ENCODE measurements at regions not wholly inside any gene's neighbourhood (a gene's known extent, or its start where the extent isn't known, plus 50 kb on each side); places are given as distances from the start of the nearest gene placed in this dataset.
"Not testable (repeated sequence)": the region's sequence is repeated elsewhere in the genome, so short reads cannot be mapped to it uniquely, and the experiment has no call there.

DNA sequence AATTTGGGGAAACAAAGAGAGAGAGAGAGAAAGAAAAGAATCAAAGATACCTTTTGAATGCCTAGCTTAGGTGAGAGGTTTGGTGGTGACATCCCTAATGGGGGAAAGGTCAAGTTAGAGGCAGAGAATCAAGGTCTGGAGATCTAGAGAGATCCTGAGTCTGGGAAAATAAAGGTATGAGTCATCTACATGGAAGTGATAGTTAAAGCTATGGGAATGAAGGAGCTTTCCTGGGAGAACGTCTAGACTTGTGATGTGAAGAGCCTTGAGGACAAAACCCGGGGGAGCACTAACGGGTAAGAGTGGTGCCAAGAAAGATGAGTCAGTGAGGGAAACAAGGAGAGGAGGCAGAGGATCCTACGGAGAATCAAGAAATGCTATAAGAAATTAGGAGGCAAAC lies 110.8 kb upstream of the RUNX1 start:
- CTCF ChIA-PET = no interaction called here
- Histone ChIP-seq H3K36me3 (ENCODE audit: control insufficient read depth in 2 of 2, extremely low read depth in 1 of 2, insufficient read depth in 1 of 2, low read length in 1 of 2) (no peaks in the 10 kb centered on the region), H3K27me3 (replicated peaks in 1 of 2; ENCODE audit: control insufficient read depth in 2 of 2, extremely low read depth in 1 of 2, insufficient read depth in 2 of 2, low read length in 1 of 2) (no peaks in the 10 kb centered on the region), H3K4me1 (ENCODE audit: control insufficient read depth in 1 of 2, extremely low read depth in 1 of 2, insufficient read depth in 2 of 2, low read length in 2 of 2) (no peaks in the 10 kb centered on the region), H3K4me3 (ENCODE audit: control insufficient read depth in 1 of 2, extremely low read depth in 1 of 2, low read length in 1 of 2) (no peak overlapping the region), H3K27ac (ENCODE audit: low read length) (no peak overlapping the region), H3K9me3 (peaks cover 2% of the 10 kb centered on the region)
- peaks cover 8 to 14% (median 14%) of the 10 kb centered on the region in 3 donors for H3K9me3 Mint-ChIP-seq
- H3K4me3 Mint-ChIP-seq = no peak overlapping the region
- POLR2A ChIA-PET = no interaction called here
- WGBS (ENCODE audit: insufficient coverage) = 87% methylated on average over 4 of the region's 4 CpGs
- H3K4me1 Mint-ChIP-seq = no peaks in the 10 kb centered on the region
- H3K27me3 Mint-ChIP-seq = no peaks in the 10 kb centered on the region
- ATAC-seq (replicated peaks in 1 of 4) (no peak), DNase-seq (no peak)
- no peak overlapping the region for H3K27ac Mint-ChIP-seq
- no peaks in the 10 kb centered on the region for H3K36me3 Mint-ChIP-seq

GRCh38 chr21:35157374-35157773 lies 108.3 kb upstream of the RUNX1 start:
- no CpG with 5 or more reads among the region's 1 CpG for WGBS (ENCODE audit: insufficient coverage)
- POLR2A ChIA-PET; H3K27me3 Mint-ChIP-seq; H3K27ac ChIP-seq (ENCODE audit: low read length); DNase-seq; H3K4me1 Mint-ChIP-seq; H3K27ac Mint-ChIP-seq; H3K4me3 ChIP-seq (ENCODE audit: control insufficient read depth in 1 of 2, extremely low read depth in 1 of 2, low read length in 1 of 2); H3K9me3 ChIP-seq; H3K36me3 Mint-ChIP-seq; CTCF ChIA-PET; H3K4me3 Mint-ChIP-seq; H3K4me1 ChIP-seq (ENCODE audit: control insufficient read depth in 1 of 2, extremely low read depth in 1 of 2, insufficient read depth in 2 of 2, low read length in 2 of 2); H3K36me3 ChIP-seq (ENCODE audit: control insufficient read depth in 2 of 2, extremely low read depth in 1 of 2, insufficient read depth in 1 of 2, low read length in 1 of 2); H3K27me3 ChIP-seq (replicated peaks in 1 of 2; ENCODE audit: control insufficient read depth in 2 of 2, extremely low read depth in 1 of 2, insufficient read depth in 2 of 2, low read length in 1 of 2); ATAC-seq (replicated peaks in 1 of 4): not testable (repeated sequence)
- H3K9me3 Mint-ChIP-seq = peaks cover 8 to 14% (median 8%) of the 10 kb centered on the region in 3 donors

DNA sequence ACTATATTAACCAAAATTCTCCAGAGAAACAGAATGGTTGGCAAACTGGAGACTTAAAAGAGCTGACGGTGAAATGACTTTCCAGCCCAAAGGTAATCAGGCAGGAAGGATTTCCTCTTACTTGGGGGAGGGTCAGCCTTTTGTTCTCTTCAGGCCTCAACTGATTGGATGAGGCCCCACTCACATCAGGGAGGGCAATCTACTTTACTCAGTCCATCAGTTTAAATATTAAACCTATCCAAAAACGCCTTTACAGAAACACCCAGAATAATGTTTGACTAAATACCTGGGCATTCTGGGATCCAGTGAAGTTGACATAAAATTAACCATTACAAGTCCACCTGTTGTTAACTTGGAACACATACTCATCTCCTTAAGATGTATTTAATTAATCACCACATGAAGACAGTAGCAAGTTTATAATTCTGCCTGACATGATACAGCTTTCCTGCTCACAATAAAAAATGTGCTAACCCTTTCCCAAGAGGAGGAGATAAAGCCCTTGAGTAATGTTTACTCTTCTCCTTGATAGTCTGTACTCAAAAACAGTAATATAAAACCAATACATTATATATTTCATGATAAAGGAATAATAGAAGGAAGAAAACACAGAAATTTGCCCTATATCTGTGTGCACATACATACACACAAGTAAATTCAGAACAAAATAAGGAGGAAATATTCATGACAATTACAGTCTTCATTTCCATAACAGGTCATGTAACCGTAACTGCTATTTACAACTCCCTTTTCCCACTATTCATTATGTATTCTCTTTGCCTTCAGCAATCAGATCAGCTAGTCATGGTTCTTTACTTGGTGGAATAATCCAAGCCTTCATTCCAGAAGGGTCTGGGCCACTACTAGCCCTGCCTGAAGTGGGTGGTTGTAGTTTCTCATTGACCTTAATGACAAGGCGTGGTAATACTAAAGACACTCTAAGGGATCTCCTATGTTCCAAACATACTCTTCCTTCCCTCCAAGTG lies 107.5 kb upstream of the RUNX1 start:
- Mint-ChIP-seq H3K27me3 (no peaks in the 10 kb centered on the region), H3K9me3 (peaks cover 8 to 14% (median 8%) of the 10 kb centered on the region in 3 donors), H3K4me1 (no peaks in the 10 kb centered on the region), H3K4me3 (no peak overlapping the region), H3K36me3 (no peaks in the 10 kb centered on the region), H3K27ac (no peak overlapping the region)
- H3K4me3 ChIP-seq (ENCODE audit: control insufficient read depth in 1 of 2, extremely low read depth in 1 of 2, low read length in 1 of 2) = no peak overlapping the region
- DNase-seq (no peak), ATAC-seq (replicated peaks in 1 of 4) (no peak)
- WGBS (ENCODE audit: insufficient coverage) = no CpG with 5 or more reads among the region's 4 CpGs
- H3K4me1 ChIP-seq (ENCODE audit: control insufficient read depth in 1 of 2, extremely low read depth in 1 of 2, insufficient read depth in 2 of 2, low read length in 2 of 2) = no peaks in the 10 kb centered on the region
- no peaks in the 10 kb centered on the region for H3K27me3 ChIP-seq (replicated peaks in 1 of 2; ENCODE audit: control insufficient read depth in 2 of 2, extremely low read depth in 1 of 2, insufficient read depth in 2 of 2, low read length in 1 of 2)
- H3K27ac ChIP-seq (ENCODE audit: low read length) = no peak overlapping the region
- H3K36me3 ChIP-seq (ENCODE audit: control insufficient read depth in 2 of 2, extremely low read depth in 1 of 2, insufficient read depth in 1 of 2, low read length in 1 of 2) = no peaks in the 10 kb centered on the region
- ChIA-PET CTCF (no interaction called here), POLR2A (interaction anchor here in 1 of 2 donors (0.6 kb wide), 1 partner anchor 28 kb away, joined by 5 read pairs; no protein-coding TSS in a partner anchor)
- peaks cover 2% of the 10 kb centered on the region for H3K9me3 ChIP-seq

DNA sequence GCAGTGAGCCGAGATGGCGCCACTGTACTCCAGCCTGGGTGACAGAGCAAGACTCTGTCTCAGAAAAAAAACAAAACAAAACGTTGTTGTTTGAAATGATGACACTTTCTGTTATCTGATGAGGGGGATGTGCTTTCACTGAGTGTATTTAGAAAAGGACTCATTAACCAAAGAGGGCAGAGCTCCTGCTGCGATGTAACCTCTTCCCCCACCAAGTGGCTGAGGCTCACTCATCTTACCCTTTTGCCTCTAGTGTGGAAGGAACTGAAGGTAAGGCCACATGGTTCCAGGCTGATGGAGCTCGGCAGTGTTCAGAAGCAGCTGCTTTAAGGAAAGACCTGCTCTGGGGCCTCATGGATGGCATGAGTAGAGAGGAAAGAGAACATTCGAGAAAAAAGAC lies 105.7 kb upstream of the RUNX1 start:
- Mint-ChIP-seq H3K4me3 (no peak overlapping the region), H3K27ac (no peak overlapping the region), H3K9me3 (peaks cover 8 to 18% (median 11%) of the 10 kb centered on the region in 3 donors), H3K36me3 (peaks cover 3% of the 10 kb centered on the region), H3K4me1 (no peaks in the 10 kb centered on the region), H3K27me3 (peaks cover 0 to 2% of the 10 kb centered on the region in 2 donors)
- DNase-seq = no peak
- CTCF ChIA-PET = no interaction called here
- Histone ChIP-seq H3K9me3 (peaks cover 2% of the 10 kb centered on the region), H3K4me3 (ENCODE audit: control insufficient read depth in 1 of 2, extremely low read depth in 1 of 2, low read length in 1 of 2) (no peak overlapping the region), H3K27ac (ENCODE audit: low read length) (no peak overlapping the region), H3K27me3 (replicated peaks in 1 of 2; ENCODE audit: control insufficient read depth in 2 of 2, extremely low read depth in 1 of 2, insufficient read depth in 2 of 2, low read length in 1 of 2) (no peaks in the 10 kb centered on the region), H3K36me3 (ENCODE audit: control insufficient read depth in 2 of 2, extremely low read depth in 1 of 2, insufficient read depth in 1 of 2, low read length in 1 of 2) (no peaks in the 10 kb centered on the region), H3K4me1 (ENCODE audit: control insufficient read depth in 1 of 2, extremely low read depth in 1 of 2, insufficient read depth in 2 of 2, low read length in 2 of 2) (no peaks in the 10 kb centered on the region)
- no CpG with 5 or more reads among the region's 6 CpGs for WGBS (ENCODE audit: insufficient coverage)
- POLR2A ChIA-PET = no interaction called here
- ATAC-seq (replicated peaks in 1 of 4) = no peak

- DNase-seq = no peak
- WGBS (ENCODE audit: insufficient coverage) = 80% methylated on average over 1 of the region's 5 CpGs
- H3K4me1 Mint-ChIP-seq = no peaks in the 10 kb centered on the region
- peaks cover 3% of the 10 kb centered on the region for H3K36me3 Mint-ChIP-seq
- Histone ChIP-seq H3K27ac (ENCODE audit: low read length) (no peak overlapping the region), H3K36me3 (ENCODE audit: control insufficient read depth in 2 of 2, extremely low read depth in 1 of 2, insufficient read depth in 1 of 2, low read length in 1 of 2) (no peaks in the 10 kb centered on the region), H3K9me3 (peaks cover 2% of the 10 kb centered on the region), H3K4me1 (ENCODE audit: control insufficient read depth in 1 of 2, extremely low read depth in 1 of 2, insufficient read depth in 2 of 2, low read length in 2 of 2) (no peaks in the 10 kb centered on the region), H3K4me3 (ENCODE audit: control insufficient read depth in 1 of 2, extremely low read depth in 1 of 2, low read length in 1 of 2) (no peak overlapping the region), H3K27me3 (replicated peaks in 1 of 2; ENCODE audit: control insufficient read depth in 2 of 2, extremely low read depth in 1 of 2, insufficient read depth in 2 of 2, low read length in 1 of 2) (no peaks in the 10 kb centered on the region)
- H3K27me3 Mint-ChIP-seq = peaks cover 0 to 3% of the 10 kb centered on the region in 2 donors
- no peak overlapping the region for H3K4me3 Mint-ChIP-seq
- H3K27ac Mint-ChIP-seq = no peak overlapping the region
- no peak for ATAC-seq (replicated peaks in 1 of 4)
- POLR2A ChIA-PET = no interaction called here
- H3K9me3 Mint-ChIP-seq = peaks cover 8 to 18% (median 11%) of the 10 kb centered on the region in 3 donors
- CTCF ChIA-PET = interaction anchor here in 1 of 2 donors (0.7 kb wide), 1 partner anchor 171 kb away, joined by 4 read pairs; no protein-coding TSS in a partner anchor
Measured at GRCh38 chr21:35153671-35154070, 104.6 kb upstream of the RUNX1 start.

- Mint-ChIP-seq H3K27ac (no peak overlapping the region), H3K36me3 (peaks cover 3% of the 10 kb centered on the region), H3K9me3 (peaks cover 0 to 4% (median 3%) of the 10 kb centered on the region in 3 donors), H3K27me3 (peaks cover 0 to 3% of the 10 kb centered on the region in 2 donors), H3K4me1 (peaks cover 5 to 9% (median 7%) of the 10 kb centered on the region in 3 donors), H3K4me3 (no peak overlapping the region)
- no peaks in the 10 kb centered on the region for H3K36me3 ChIP-seq (ENCODE audit: control insufficient read depth in 2 of 2, extremely low read depth in 1 of 2, insufficient read depth in 1 of 2, low read length in 1 of 2)
- no peak overlapping the region for H3K27ac ChIP-seq (ENCODE audit: low read length)
- H3K9me3 ChIP-seq = no peaks in the 10 kb centered on the region
- peaks cover 0 to 8% of the 10 kb centered on the region in 2 experiments for H3K4me1 ChIP-seq (ENCODE audit: control insufficient read depth in 1 of 2, extremely low read depth in 1 of 2, insufficient read depth in 2 of 2, low read length in 2 of 2)
- no CpG with 5 or more reads among the region's 2 CpGs for WGBS (ENCODE audit: insufficient coverage)
- ATAC-seq (replicated peaks in 1 of 4) = no peak
- ChIA-PET CTCF (no interaction called here), POLR2A (no interaction called here)
- H3K4me3 ChIP-seq (ENCODE audit: control insufficient read depth in 1 of 2, extremely low read depth in 1 of 2, low read length in 1 of 2) = no peak overlapping the region
- H3K27me3 ChIP-seq (replicated peaks in 1 of 2; ENCODE audit: control insufficient read depth in 2 of 2, extremely low read depth in 1 of 2, insufficient read depth in 2 of 2, low read length in 1 of 2) = no peaks in the 10 kb centered on the region
- no peak for DNase-seq
Measured at GRCh38 chr21:35150562-35151226, 101.6 kb upstream of the RUNX1 start.
